NCI-H748 (cell line): ENCODE measurements at regions not wholly inside any gene's neighbourhood (a gene's known extent, or its start where the extent isn't known, plus 50 kb on each side); places are given as distances from the start of the nearest gene placed in this dataset.
A peak's percentile ranks its signal among the peaks of the same experiment; 100 is the strongest.

Experiments used
- DNase-seq: peaks from one replicate; lab custom pipeline; 2025; ENCODE audit not compliant: unreplicated experiment; lab: John Stamatoyannopoulos, UW

DNA sequence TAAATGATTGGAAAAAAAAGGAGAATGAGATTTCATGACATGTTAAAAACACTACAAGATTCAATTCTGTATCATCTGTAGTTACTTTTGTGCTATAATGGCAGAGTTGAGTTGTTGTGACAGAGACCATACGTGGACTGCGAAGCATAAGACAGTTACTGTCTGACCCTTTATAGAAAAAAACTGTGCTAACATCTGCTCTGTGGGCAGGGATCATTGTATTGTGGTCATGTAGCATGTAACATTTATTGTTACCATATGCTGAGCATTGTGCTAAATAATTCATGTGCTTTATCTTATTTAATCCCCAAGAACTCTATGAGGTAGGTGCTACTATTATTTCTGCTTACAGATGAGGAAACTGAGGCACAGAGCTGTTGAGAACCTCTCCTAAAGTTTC, 147.3 kb upstream of the HMHB1 start:
- no peak for DNase-seq

- DNase-seq, result no peak
Measured at GRCh38 chr5:143663872-143664271, 148.1 kb upstream of the HMHB1 start.

DNA sequence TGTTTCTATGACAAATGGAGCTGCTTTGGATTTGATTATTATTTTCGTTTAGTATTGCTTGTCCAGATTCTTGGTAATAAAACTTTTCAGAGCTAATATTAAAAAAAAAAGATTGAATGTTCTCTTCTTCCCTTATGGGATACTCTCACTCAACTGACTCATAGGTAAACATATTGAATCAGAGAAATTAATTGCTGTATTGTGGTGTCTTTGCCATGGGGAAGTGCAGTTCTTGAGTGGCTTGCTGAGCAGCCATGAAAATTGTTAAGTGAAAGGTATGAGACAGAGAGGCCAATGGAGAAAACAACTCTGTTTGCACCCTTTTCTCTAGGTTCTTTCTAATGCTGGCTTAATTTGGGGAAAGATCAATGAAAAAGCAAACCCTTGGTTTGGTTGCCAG, 149.9 kb upstream of the HMHB1 start:
- DNase-seq, result no peak

DNA sequence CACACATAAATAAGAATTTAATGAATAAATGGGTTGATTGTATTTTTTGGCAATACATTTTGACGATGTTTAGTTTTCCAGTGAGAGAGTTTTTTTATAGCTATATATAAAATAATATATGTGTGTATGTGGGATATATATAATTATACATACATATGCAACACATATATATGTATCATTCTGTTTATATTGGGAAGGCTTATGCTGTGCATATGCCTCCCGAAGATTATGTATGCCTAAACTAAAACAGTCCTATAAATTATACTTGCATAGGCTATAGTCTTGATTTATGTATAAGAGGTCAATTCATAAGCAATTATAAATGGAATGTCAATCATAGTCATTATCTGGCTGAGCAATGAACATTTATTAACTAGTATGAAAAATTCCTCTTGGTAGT, 151.3 kb upstream of the HMHB1 start:
- no peak for DNase-seq

DNA sequence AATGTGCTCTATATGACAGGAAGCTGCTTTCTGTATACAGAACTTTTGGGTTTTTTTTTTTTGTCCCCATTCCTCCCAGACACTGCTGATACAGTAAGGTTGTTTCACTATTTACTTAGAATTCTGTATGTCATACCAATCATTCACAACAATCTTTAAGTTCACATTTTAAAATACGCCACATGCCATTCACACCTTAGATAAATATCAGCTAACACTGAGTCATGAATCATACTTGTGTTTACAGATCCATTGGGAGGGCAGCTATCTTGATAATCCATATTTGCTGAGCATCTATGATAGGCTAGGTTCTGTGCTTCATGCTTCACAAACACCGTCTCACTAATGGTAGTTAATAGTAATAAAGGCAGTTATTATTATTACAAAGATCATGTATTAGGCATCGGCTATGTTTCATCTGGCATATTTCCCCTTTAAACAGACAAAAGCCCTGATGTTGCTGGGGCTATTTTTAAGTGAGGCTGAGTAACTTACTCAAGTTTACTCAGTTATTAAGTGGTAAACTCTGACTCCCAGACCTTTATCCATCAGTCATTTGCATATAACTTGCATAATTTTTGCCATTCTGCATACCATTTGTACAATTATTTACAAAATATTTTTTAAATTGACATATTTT, 152.2 kb upstream of the HMHB1 start:
- peak; percentile 34 for DNase-seq

- no peak for DNase-seq
Measured at GRCh38 chr5:143658956-143659355, 153.0 kb upstream of the HMHB1 start.

GRCh38 chr5:143657647-143658285, 154.2 kb upstream of the HMHB1 start:
- peak; percentile 98 for DNase-seq

GRCh38 chr5:143653766-143654282, 158.1 kb upstream of the HMHB1 start:
- DNase-seq, result no peak

- DNase-seq, result no peak
Measured at GRCh38 chr5:143653256-143653655, 158.7 kb upstream of the HMHB1 start.

- DNase-seq, result peak; percentile 77
Measured at GRCh38 chr5:143652108-143652700, 159.8 kb upstream of the HMHB1 start.

DNA sequence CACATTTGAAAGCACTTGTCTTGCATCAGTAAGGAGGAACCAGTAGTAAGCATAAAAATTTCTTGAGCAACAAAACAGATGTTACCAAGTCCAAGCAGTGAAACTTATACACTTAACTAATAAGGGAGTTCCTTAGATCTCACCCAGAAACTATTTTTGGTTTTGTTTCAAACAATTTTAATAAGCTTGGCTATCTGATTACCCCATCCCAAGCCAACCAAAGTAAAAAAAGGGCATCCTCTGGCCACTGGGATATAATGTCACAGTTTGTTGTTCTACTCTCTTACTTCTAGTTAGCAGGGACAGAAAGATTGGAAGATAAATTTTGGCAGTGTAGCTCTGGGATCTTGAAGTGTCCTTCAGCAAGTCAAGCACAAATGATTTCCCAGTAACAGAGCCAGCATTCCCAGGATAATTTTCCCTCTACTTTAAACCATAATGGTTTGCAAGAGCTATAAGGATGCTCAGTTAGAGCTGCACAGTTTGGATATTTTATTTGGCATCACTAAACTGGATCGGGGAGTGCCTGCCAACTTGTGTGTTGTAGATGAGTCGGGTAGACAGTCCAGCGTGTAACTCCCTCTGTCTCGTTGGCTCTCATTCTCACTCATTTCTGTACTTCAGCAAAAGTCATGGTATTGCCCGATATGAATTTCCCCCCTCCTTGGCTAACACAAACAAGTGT, 161.9 kb upstream of the HMHB1 start:
- no peak for DNase-seq

DNA sequence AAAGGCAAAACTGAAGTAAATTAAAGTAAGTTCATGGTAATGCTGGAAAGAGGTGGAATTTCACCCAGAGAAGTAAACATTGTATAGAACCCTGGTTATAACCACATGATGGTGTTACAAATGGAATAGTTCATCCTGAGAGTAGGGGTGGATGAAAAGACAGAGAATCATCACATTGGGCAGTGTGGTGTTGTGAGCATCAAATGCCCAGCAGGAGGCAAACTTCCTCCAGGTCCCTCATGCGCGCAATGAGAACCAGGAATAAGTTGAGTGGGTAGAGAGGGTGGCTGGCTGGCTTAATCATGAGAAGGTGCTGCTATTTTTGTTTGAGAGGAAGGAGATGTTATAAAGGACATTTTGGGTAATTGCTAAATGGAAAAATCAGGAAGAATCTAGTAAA, 163.3 kb upstream of the HMHB1 start:
- DNase-seq, result no peak

GRCh38 chr5:143646961-143647360, 165.0 kb upstream of the HMHB1 start:
- DNase-seq, result peak; percentile 91

GRCh38 chr5:143645356-143645755, 166.6 kb upstream of the HMHB1 start:
- DNase-seq, result no peak

DNA sequence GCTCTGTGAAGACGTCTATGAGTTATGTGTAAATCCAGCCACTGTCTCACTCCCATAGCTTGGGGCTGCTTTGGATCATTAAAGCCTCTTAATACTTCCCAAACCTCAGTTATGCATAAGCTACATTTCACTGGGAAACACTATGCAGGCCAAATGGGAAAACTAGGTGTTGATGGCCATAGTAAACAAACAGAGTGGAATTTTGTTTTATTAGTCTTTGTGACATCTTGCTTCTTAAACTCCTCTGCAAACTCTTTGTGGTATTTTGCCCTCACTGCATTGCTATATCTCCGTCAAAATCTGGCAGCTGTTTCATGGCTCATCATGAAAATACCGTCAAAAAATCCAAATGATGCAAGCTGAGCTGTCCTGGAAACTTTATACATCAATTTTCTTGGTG, 167.2 kb upstream of the HMHB1 start:
- no peak for DNase-seq

DNA sequence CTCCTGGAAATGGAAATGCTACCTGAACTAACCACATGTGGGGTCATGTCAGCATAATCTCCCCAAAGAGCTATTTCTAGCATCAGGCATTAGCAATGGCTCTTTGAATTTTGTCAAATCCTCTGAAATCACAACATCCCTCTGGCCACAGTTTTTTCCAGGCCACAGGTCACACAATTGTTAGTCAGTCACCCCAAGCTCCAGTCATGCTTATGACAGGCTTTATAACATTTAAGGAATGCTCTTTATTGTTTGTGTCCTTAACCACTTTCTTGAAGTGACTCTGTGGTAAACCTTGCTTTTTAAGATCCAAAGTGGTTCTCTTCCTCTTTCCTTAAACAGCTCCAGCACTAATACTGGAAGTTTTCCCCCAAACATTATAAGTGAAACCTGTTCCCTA, 169.2 kb upstream of the HMHB1 start:
- no peak for DNase-seq

- peak; percentile 15 for DNase-seq
Measured at GRCh38 chr5:143641549-143642355, 170.2 kb upstream of the HMHB1 start.

DNA sequence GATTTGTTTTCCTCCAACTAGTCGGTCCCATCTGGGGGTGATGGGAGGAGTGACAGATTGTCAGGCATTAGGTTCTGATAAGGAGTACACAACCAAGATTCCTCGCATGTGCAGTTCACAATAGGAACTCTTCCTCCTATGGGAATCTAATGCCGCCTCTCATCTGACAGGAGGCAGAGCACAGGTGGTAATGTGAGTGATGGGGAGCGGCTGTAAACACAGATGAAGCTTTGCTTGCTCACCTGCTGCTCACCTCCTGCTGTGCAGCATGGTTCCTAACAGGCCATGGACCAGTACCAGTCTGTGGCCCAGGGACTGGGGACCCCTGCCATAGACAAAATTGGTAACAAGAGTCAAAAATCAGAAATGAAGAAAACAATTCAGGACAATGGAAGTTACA, 173.3 kb upstream of the HMHB1 start:
- peak; percentile 57 for DNase-seq

- no peak for DNase-seq
Measured at GRCh38 chr5:143636931-143637528, 174.9 kb upstream of the HMHB1 start.

- DNase-seq, result no peak
Measured at GRCh38 chr5:143635888-143636287, 176.1 kb upstream of the HMHB1 start.
